ENCODE measurements at regions not wholly inside any gene's neighbourhood (a gene's known extent, or its start where the extent isn't known, plus 50 kb on each side); places are given as distances from the start of the nearest gene placed in this dataset.
"Not testable (repeated sequence)": the region's sequence is repeated elsewhere in the genome, so short reads cannot be mapped to it uniquely, and the experiment has no call there.

DNA sequence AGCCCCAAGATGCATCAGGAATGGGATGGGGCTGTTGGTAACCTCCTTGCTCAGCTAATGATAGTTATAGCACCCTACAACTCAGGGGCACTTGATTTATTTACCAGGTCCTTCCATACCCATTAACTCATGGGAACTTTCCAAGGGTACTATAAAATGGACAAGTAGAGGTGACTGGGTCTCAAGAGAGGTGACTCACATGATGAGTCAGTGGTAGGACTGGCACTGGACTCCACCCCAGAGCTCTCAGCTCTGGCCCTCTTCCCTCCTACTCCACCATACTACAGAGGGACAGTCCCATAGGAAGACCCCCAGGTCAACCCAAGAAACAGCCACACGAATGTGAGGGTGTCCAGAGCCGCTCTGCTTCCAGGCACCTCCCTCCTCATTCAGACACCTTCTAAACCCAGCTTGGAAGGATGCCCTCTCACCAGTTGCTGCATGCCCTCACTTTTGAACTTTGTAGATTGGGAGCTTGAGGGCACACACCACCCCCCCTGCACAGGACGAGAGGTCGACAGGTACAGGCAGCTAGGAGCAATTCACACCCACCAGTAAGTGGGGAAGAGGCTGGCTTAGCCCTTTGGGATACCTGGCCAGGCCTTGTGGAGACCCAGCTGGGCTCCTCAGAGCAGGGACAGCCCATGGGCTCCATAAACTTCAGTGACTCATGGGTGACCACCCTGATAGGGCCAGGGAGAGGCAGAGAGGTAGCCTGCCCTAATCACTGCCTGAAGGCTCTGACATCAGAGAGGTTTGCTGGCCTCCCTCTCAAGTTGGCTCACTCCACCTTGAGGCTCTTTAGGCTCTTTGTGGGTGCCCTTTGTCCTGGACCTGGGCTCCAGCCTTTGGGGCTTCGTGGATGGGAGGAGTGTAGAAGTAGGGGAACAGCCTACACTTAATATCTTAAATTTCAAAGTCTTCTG lies 81.6 kb upstream of the MLN start:
- Mint-ChIP-seq H3K27me3 (peaks cover 1 to 3% of the 10 kb centered on the region in 2 donors), H3K9me3 (no peaks in the 10 kb centered on the region)

DNA sequence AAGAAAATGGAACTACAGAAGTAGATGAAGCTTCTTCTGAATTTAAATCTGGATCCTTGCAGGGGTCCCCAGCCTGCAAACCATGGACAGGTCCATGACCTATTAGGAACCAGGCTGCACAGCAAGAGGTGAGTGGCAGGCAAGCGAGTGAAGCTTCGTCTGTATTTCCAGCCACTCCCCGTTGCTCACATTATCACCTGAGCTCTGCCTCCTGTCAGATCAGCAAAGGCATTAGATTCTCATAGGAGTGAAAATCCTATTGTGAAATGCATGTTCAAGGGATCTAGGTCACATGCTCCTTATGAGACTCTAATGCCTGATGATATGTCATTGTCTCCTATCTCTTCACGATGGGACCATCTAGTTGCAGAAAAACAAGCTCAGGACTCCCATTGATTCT lies 79.8 kb upstream of the MLN start:
- H3K9me3 ChIP-seq (ENCODE audit: low read length); H3K27me3 Mint-ChIP-seq; H3K36me3 Mint-ChIP-seq; H3K27ac Mint-ChIP-seq; H3K4me3 ChIP-seq (ENCODE audit: low read length); H3K27ac ChIP-seq (ENCODE audit: low read depth, low read length); H3K27me3 ChIP-seq (ENCODE audit: insufficient read depth, low read length, poor library complexity, severe bottlenecking); DNase-seq; H3K9me3 Mint-ChIP-seq; H3K36me3 ChIP-seq (ENCODE audit: insufficient read depth, low read length); POLR2A ChIA-PET; H3K4me3 Mint-ChIP-seq; CTCF ChIA-PET: not testable (repeated sequence)
- H3K4me1 ChIP-seq (ENCODE audit: insufficient read depth, low read length): peaks cover 16% of the 10 kb centered on the region
- peaks cover 10 to 24% (median 12%) of the 10 kb centered on the region in 3 donors for H3K4me1 Mint-ChIP-seq

More for the DNA sequence above, 81.6 kb upstream of the MLN start:
- ChIA-PET CTCF (no interaction called here), POLR2A (no interaction called here)
- Mint-ChIP-seq H3K4me3 (no peak overlapping the region), H3K4me1 (peaks cover 10 to 24% (median 12%) of the 10 kb centered on the region in 3 donors), H3K36me3 (no peaks in the 10 kb centered on the region), H3K27ac (no peak overlapping the region)
- no peak for DNase-seq
- H3K36me3 ChIP-seq (ENCODE audit: insufficient read depth, low read length): no peaks in the 10 kb centered on the region
- no peak overlapping the region for H3K4me3 ChIP-seq (ENCODE audit: low read length)
- H3K4me1 ChIP-seq (ENCODE audit: insufficient read depth, low read length): peaks cover 16% of the 10 kb centered on the region
- H3K27me3 ChIP-seq (ENCODE audit: insufficient read depth, low read length, poor library complexity, severe bottlenecking): no peaks in the 10 kb centered on the region
- no peaks in the 10 kb centered on the region for H3K9me3 ChIP-seq (ENCODE audit: low read length)
- H3K27ac ChIP-seq (ENCODE audit: low read depth, low read length): no peak overlapping the region

DNA sequence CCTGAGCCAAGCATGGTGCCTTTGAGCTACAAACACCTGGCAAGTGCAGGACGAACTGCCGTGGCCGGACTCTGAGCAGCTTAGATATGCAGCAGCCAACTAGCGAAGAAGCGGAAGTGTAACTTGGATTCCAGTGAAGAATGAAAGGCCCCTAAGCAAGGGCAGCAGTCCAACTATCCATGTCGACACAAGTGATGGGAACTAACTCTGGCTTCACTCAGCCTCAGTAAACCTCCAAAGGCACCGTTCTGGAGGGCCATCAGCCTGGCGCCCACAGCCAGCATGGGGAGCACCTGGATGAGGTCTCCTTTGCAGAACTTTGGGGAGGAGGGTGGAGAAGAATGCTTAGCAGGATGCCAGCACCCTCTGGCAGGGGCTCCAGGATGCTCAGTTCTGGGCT lies 78.4 kb upstream of the MLN start:
- Mint-ChIP-seq H3K27me3 (peaks cover 0 to 1% of the 10 kb centered on the region in 2 donors), H3K27ac (no peak overlapping the region), H3K9me3 (no peaks in the 10 kb centered on the region), H3K36me3 (no peaks in the 10 kb centered on the region), H3K4me3 (no peak overlapping the region), H3K4me1 (peaks cover 5 to 10% (median 7%) of the 10 kb centered on the region in 3 donors)
- no peak overlapping the region for H3K4me3 ChIP-seq (ENCODE audit: low read length)
- H3K27me3 ChIP-seq (ENCODE audit: insufficient read depth, low read length, poor library complexity, severe bottlenecking): no peaks in the 10 kb centered on the region
- H3K27ac ChIP-seq (ENCODE audit: low read depth, low read length): no peak overlapping the region
- DNase-seq: no peak
- H3K9me3 ChIP-seq (ENCODE audit: low read length): no peaks in the 10 kb centered on the region
- POLR2A ChIA-PET: no interaction called here
- no peaks in the 10 kb centered on the region for H3K36me3 ChIP-seq (ENCODE audit: insufficient read depth, low read length)
- H3K4me1 ChIP-seq (ENCODE audit: insufficient read depth, low read length): peaks cover 5% of the 10 kb centered on the region
- CTCF ChIA-PET: no interaction called here

DNA sequence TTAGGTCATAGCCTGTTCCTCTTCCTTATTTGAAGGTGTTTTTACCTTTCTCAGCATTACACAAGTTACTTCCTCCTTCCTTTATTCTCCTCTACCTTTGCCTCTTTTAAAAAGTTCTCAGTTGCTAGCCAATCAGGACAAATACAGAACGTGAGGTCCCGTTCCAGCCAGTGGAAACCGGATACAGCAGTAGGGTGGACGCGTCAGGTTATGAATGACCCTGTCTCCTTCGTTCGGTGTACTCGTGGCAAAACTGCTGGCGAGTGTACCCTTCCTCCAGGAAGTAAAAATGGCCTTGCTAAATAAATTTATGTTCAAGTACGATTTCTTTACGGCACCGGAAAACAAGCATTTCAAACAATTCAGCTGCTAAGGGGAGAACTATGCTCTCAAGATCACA lies 77.0 kb upstream of the MLN start:
- no peak for DNase-seq
- no peaks in the 10 kb centered on the region for H3K36me3 ChIP-seq (ENCODE audit: insufficient read depth, low read length)
- no peak overlapping the region for H3K4me3 ChIP-seq (ENCODE audit: low read length)
- Mint-ChIP-seq H3K4me3 (no peak overlapping the region), H3K27me3 (peaks cover 0 to 1% of the 10 kb centered on the region in 2 donors), H3K27ac (no peak overlapping the region), H3K4me1 (no peaks in the 10 kb centered on the region), H3K36me3 (no peaks in the 10 kb centered on the region), H3K9me3 (no peaks in the 10 kb centered on the region)
- H3K27ac ChIP-seq (ENCODE audit: low read depth, low read length): no peak overlapping the region
- H3K9me3 ChIP-seq (ENCODE audit: low read length): no peaks in the 10 kb centered on the region
- ChIA-PET CTCF (no interaction called here), POLR2A (no interaction called here)
- no peaks in the 10 kb centered on the region for H3K27me3 ChIP-seq (ENCODE audit: insufficient read depth, low read length, poor library complexity, severe bottlenecking)
- H3K4me1 ChIP-seq (ENCODE audit: insufficient read depth, low read length): no peaks in the 10 kb centered on the region

DNA sequence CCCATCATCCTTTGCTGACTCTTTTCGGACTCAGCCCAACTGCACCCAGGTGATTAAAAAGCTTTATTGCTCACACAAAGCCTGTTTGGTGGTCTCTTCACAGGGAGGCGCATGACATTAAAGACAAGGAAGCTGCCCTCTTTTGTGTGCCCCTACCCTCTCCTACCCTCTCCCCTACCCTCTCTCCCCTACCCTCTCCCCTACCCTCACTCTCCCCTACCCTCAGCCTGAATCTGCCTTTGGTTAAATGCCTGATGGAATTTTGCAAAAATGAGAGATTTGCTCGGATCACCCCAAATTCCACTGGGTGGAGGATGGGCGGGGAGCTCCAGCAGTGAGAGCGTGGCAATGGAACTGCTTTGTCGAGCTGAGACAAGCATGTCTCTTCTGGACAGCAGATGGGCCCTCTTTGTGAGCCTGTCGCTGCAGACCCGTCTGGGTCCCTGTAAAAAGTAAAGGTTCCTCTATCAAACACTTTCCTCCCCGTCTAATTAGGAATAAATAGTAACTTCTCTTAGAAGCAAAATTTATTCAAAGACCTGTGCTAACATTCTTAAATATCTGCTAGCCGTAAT lies 76.4 kb upstream of the MLN start:
- no peaks in the 10 kb centered on the region for H3K9me3 ChIP-seq (ENCODE audit: low read length)
- no peak overlapping the region for H3K27ac ChIP-seq (ENCODE audit: low read depth, low read length)
- DNase-seq: no peak
- H3K36me3 ChIP-seq (ENCODE audit: insufficient read depth, low read length): no peaks in the 10 kb centered on the region
- no peaks in the 10 kb centered on the region for H3K4me1 ChIP-seq (ENCODE audit: insufficient read depth, low read length)
- CTCF ChIA-PET: no interaction called here
- no peak overlapping the region for H3K27ac Mint-ChIP-seq
- H3K36me3 Mint-ChIP-seq: no peaks in the 10 kb centered on the region
- H3K4me3 ChIP-seq (ENCODE audit: low read length): no peak overlapping the region
- H3K27me3 Mint-ChIP-seq: peaks cover 0 to 5% of the 10 kb centered on the region in 2 donors
- POLR2A ChIA-PET: no interaction called here
- no peak overlapping the region for H3K4me3 Mint-ChIP-seq
- H3K9me3 Mint-ChIP-seq: no peaks in the 10 kb centered on the region
- H3K4me1 Mint-ChIP-seq: no peaks in the 10 kb centered on the region
- H3K27me3 ChIP-seq (ENCODE audit: insufficient read depth, low read length, poor library complexity, severe bottlenecking): no peaks in the 10 kb centered on the region

DNA sequence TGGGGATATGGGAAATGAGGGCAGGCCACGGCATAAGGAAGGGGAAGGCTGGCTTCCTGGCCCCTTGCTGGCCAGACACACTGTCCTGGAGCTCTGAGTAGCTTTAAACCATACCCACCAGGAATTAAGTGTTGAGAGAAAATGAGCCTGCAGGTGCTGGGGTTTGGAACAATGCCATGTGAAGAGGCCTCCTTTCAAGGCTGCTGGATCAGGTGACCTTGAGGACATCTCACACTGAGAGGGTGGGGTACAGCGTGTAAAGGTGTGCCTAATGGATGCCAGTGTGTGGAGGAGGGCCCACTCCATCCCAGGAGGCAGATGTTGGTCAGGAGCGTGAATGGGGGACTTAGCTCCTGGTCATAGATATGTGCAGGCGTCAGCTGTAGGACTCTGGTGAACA lies 74.8 kb upstream of the MLN start:
- Histone ChIP-seq H3K36me3 (ENCODE audit: insufficient read depth, low read length) (no peaks in the 10 kb centered on the region), H3K27me3 (ENCODE audit: insufficient read depth, low read length, poor library complexity, severe bottlenecking) (no peaks in the 10 kb centered on the region), H3K4me3 (ENCODE audit: low read length) (no peak overlapping the region), H3K4me1 (ENCODE audit: insufficient read depth, low read length) (no peaks in the 10 kb centered on the region), H3K9me3 (ENCODE audit: low read length) (no peaks in the 10 kb centered on the region), H3K27ac (ENCODE audit: low read depth, low read length) (no peak overlapping the region)
- H3K4me3 Mint-ChIP-seq: no peak overlapping the region
- POLR2A ChIA-PET: no interaction called here
- peaks cover 0 to 2% (median 0%) of the 10 kb centered on the region in 5 donors for H3K9me3 Mint-ChIP-seq
- H3K36me3 Mint-ChIP-seq: no peaks in the 10 kb centered on the region
- CTCF ChIA-PET: no interaction called here
- no peak overlapping the region for H3K27ac Mint-ChIP-seq
- no peak for DNase-seq
- peaks cover 0 to 4% (median 1%) of the 10 kb centered on the region in 3 donors for H3K4me1 Mint-ChIP-seq
- H3K27me3 Mint-ChIP-seq: peaks cover 0 to 8% of the 10 kb centered on the region in 2 donors

DNA sequence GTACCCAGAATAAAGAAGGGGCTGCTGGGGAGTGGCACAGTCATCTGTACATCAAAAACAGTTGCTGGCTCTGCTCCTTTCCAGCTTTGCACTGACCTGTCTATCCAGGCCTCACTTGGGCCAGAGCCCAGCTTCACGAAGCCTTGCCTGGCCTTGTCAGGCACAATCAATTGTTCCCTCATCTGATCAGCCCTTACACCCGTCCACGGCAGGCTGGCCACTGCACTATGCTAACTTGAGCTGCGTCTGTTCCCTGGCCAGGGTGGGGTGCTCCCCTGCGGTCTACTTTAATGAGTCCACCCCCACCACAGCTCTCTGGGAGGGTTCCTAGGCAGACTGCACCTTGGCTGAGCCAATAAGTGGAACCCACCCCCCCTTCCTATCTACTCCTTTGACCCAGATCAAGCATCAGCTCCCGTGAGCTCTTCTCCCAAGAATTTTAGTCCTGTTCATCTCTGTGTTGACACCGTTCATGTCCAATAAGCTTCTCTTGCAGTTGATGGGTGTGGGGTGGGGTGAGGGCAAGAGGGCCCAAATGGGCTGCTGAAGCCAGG lies 74.3 kb upstream of the MLN start:
- no peak for DNase-seq
- H3K36me3 Mint-ChIP-seq: no peaks in the 10 kb centered on the region
- H3K9me3 ChIP-seq (ENCODE audit: low read length): no peaks in the 10 kb centered on the region
- no peak overlapping the region for H3K27ac ChIP-seq (ENCODE audit: low read depth, low read length)
- peaks cover 0 to 4% (median 1%) of the 10 kb centered on the region in 3 donors for H3K4me1 Mint-ChIP-seq
- ChIA-PET POLR2A (no interaction called here), CTCF (no interaction called here)
- H3K27ac Mint-ChIP-seq: peak overlapping the region in 1 of 8 donors; percentile 48
- no peak overlapping the region for H3K4me3 ChIP-seq (ENCODE audit: low read length)
- H3K4me3 Mint-ChIP-seq: no peak overlapping the region
- H3K4me1 ChIP-seq (ENCODE audit: insufficient read depth, low read length): no peaks in the 10 kb centered on the region
- peaks cover 0 to 2% (median 0%) of the 10 kb centered on the region in 5 donors for H3K9me3 Mint-ChIP-seq
- no peaks in the 10 kb centered on the region for H3K36me3 ChIP-seq (ENCODE audit: insufficient read depth, low read length)
- H3K27me3 ChIP-seq (ENCODE audit: insufficient read depth, low read length, poor library complexity, severe bottlenecking): no peaks in the 10 kb centered on the region
- H3K27me3 Mint-ChIP-seq: peaks cover 2 to 8% of the 10 kb centered on the region in 2 donors

DNA sequence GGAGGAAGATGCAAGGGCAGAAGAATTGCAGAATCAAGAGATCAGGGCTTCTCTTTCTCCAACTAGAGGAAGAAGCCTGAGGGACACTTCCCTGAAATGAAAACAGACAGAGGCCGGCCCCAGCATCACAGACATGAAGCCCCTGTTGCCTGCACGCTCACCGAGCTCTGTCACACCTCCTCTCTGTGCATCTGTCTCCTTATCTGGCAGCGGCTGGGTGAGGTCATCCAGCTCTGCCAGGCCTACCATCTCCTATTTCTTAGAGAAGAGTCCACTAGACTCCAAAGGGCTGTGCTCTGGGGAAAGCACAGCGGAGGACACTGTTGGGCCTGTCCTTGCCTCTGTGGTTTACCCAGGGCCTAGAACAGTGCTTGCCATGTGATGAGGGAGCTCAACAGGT lies 71.9 kb upstream of the MLN start:
- peak overlapping the region in 1 of 8 donors; percentile 26 for H3K27ac Mint-ChIP-seq
- no peaks in the 10 kb centered on the region for H3K27me3 ChIP-seq (ENCODE audit: insufficient read depth, low read length, poor library complexity, severe bottlenecking)
- no peak overlapping the region for H3K4me3 ChIP-seq (ENCODE audit: low read length)
- H3K27me3 Mint-ChIP-seq: peaks cover 10 to 13% of the 10 kb centered on the region in 2 donors
- POLR2A ChIA-PET: no interaction called here
- H3K4me1 Mint-ChIP-seq: peaks cover 0 to 4% (median 1%) of the 10 kb centered on the region in 3 donors
- no peaks in the 10 kb centered on the region for H3K36me3 Mint-ChIP-seq
- H3K27ac ChIP-seq (ENCODE audit: low read depth, low read length): no peak overlapping the region
- no peak overlapping the region for H3K4me3 Mint-ChIP-seq
- DNase-seq: no peak
- no peaks in the 10 kb centered on the region for H3K4me1 ChIP-seq (ENCODE audit: insufficient read depth, low read length)
- CTCF ChIA-PET: interaction anchor here (1.1 kb wide), 1 partner anchor 103 kb away, joined by 4 read pairs; no protein-coding TSS in a partner anchor
- peaks cover 0 to 2% (median 0%) of the 10 kb centered on the region in 5 donors for H3K9me3 Mint-ChIP-seq
- no peaks in the 10 kb centered on the region for H3K9me3 ChIP-seq (ENCODE audit: low read length)
- no peaks in the 10 kb centered on the region for H3K36me3 ChIP-seq (ENCODE audit: insufficient read depth, low read length)

Data from CD8-positive, alpha-beta memory T cell (primary cell).